Renal cortex interstitium (tissue), 11 donors: ENCODE measurements at regions not wholly inside any gene's neighbourhood (a gene's known extent, or its start where the extent isn't known, plus 50 kb on each side); places are given as distances from the start of the nearest gene placed in this dataset.

Experiments used
- DNase-seq, 11 donors: peaks; one replicate each; pipeline ENCODE4 v3.0.0-alpha.2; 2013; ENCODE audit warnings: low read depth in 9 of 11, low spot score in 4 of 11; ENCODE audit errors: extremely low read depth in 1 of 11

DNA sequence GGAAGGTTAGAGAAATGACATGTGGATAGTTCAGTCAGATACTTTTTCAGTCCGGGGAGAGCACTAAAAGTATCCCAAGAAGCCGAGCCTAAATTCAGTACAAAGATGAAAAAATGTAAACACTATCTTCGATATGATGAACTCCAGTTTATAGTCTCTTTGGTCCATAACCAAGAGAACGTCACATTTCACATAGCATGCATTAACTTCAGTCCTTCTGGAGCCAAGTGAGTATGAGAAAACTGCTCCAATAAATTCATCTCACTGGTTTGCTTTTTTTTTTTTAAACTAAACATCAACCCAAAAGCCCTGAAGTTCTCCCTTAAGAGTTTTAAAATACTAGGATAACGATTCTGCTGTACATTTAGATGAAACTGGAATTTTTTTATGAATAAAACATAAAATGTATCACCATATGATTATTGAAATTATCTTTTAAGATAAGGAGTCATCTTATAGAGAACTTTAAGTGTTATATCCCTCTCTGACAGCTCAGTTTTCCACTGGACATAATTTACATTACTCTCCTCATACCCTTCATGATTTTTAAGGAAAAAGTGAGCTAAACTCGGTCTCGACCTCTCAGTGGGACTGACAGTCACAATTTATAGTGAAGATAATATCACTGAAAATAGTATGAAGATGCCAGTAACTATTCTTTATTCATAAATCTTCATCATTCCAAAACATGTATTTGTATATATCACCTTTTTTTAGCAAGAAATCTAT is 841.5 kb upstream of the FLRT2 start:
- no peak for DNase-seq

DNA sequence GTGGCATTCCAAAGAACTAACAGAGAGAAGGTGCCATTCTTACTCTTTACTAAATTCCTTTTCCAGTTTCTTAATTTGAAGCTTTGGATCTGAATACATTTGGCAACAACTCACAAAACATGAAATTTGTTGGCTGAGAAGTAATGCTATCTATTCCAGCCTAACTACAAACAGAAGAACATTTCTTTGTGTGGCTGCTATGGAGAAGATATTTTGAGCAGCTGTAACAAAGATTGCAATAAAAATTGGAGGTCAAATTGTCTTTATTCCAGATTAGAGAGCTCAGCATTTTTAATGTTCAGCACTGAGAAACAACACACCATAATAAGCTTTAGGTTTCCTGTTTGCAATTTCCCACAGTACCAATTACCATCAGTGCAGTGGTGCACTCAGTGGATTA is 835.8 kb upstream of the FLRT2 start:
- no peak for DNase-seq

DNA sequence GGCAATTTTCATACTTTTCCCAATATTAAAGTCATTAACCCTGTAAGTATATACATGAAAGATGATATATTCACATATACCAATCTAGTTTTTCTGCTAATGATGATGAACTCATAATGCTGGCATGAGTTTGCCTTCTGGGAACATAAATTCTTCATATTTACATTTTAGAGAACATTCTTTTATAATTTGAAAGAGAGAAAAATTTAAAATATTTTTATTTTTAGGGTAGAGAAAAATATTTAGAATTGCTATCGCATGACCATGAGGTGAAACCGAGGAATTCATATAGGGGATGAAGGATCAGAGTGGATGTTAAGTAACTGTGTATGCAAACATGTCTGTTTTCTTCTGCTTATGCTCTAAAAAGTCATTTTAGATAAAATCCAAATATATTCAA is 825.3 kb upstream of the FLRT2 start:
- no peak for DNase-seq

DNA sequence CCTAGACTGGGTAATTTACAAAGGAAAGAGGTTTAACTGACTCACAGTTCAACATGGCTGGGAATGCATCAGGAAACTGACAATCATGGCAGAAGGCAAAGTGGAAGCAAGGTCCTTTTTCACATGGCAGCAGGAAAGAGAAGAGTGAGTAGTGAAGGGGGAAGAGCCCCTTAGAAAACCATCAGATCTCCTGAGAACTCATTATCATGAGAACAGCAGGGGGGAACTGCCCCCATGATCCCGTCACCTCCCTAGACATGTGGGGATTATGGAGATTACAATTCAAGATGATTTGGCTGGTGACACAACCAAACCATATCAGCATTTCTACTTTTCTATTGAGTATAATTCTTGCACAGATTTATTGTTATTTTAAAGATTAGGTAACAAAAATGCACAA is 822.1 kb upstream of the FLRT2 start:
- DNase-seq, result no peak

DNA sequence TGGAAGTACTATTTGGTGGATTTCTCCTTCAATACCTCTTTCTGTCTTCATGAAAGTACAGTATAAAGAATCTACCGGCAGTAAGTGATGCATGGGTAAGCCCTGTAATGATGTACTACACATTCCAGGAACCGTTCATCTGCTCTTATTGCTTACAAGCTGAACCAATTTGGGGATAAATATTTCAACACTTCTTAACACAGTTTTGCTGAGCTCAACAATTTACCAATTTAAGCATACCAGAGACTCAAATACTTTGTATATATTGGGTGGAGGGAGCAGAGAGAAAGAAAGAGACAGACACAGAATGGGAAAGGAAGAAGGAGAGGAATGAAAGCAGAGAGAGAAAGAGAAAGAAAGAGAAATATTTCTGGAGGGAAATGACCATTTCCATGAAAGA is 821.1 kb upstream of the FLRT2 start:
- DNase-seq, result no peak

DNA sequence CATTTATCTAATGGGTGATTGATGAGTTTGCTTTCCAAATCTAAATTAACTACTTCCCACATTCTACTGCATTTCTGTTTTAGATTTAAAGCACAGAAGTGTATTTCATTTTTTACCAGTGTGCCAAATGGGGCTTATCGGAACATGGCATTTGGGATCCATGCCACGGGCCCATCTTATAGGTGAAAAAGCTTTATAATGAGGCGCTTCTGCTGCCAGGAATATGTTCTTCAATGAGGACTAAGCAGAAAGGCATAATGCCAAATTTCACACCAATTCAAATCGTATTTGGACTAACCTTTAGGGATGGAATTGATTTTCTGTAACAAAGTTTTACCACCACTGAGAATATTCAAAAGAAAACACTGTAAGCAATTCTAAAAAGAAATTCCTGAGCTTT is 803.5 kb upstream of the FLRT2 start:
- DNase-seq, result no peak

DNA sequence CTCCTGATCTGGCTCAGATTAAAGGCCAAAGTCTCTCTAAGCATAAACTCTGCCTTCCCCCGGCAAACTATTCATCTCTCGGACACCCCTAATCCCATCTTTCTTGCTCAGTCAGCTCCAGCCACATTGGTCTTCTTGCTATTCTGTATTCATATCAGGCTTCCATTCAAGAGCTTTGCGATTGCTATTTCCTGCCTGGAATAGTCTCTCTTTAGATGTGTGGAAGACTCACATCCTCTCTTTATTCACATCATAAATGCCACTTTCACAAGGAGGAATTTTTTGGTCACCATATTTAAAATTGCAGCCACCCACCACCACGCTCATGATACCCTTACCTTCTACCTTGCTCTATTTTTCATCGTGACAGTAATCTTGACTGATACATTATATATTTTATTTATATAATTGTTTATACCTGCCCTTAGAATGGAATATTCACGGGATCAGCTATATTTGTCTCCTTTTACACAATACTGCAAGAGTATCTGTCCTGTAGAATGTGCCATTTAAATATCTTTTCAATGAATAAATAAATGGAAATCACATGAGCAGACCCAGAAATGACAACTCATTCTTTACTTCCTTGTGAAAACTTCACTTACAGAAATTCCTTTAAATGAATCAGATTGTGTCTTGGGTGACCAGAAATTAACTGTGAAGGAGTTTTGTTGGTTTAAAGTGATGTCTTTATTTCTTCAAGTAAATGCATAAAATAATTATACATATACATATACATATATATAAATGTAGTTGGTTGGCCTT is 780.6 kb upstream of the FLRT2 start:
- DNase-seq, result no peak

DNA sequence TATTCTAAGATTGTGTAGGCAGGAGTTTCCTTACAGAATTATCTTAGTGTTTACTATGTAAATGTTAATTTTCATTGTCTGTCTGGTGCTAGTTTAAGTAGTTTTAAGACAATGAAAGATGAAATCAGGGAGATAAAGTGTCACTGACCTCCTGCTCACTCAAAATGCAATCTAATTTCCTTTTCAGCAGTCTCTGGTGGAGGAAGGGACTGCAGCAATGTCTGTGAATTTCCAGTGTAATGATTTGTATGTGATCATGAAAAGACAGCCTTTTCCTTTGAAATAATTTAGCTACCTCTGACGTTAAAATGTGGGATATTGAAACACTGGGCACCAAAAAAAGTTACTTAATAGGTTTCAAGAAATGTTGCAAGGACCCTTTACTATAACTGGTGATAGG is 779.7 kb upstream of the FLRT2 start:
- DNase-seq, result no peak

DNA sequence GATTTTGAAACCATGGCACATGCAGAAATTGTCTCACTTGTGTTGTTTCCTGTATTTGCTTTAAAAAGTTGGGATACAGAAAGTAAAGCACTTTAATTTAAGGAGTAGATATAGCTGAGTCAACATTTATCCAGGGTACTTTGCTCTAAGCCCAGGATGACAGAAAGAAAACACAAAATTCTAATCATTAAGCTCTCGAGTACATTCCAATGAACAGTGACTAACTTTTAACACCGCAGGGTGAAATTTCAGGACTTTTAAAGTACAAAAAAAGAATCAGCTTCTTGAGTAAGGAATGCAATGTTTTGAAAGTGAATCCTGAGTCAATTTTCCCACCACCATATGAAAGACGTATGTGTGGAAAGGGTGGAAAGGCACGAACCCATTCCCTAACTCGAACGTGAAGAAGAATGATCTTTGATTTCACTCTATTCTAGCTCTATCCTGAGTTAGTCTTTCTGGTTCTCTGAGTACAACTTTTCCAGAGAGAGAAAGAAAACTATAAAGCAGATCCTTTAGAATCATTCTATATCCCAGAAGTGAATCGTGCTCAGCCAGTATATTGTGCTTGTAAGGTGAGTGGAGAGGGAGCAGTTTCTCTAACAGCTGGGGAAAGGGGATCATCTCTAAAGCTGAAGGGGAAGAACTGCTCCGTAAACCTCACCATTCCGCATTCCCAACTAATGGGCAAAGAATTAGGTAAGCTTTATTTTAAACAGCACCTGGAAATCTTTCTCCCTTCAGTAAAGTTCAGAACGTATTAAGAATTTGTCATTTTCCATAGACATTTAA is 779.0 kb upstream of the FLRT2 start:
- DNase-seq, result no peak

DNA sequence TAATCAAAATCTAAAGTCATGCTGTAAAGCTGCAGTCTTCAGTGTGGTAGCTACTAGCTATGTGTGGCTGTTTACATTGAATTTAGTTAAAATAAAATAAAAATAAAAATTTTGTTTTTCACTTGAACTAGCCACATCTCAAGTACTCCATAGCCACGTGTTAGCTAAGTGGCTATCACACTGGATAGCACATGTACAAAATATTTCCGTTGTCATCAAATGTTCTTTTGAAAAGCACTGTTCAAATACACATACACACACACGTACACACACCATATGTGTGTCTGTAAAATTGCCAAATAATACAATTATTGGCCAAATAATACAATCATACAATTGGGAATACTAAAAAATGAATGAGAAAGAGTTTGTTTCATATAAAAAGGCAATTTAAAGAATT is 778.2 kb upstream of the FLRT2 start:
- no peak for DNase-seq

DNA sequence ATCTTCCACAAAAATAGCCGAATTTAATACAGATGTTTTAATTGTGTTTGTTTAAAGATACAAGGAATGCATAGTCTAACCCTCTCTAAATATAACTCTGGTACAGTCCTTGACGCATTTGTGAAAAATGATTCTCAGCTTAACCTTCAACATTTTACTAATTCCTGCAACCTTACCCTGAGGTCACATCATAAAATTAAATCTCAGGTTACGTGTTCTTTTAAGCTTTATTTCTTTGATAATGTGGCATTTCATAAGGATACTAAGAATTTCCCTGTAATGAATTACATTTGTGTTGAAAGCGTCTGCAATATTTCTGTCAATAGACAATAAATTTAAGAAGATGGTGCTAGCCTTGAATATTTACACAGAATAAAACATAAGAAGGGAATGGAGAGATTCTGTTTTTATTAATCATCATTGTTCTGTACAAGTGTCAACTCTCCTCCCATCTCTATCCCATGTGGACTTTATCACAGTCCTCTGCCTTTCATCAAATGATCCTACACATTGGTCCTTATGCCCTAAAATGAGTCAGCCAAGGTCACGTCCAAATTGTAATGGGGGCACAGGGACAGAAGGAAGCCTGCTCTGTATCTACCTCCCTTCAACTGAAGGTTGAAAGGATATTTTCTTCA is 769.3 kb upstream of the FLRT2 start:
- no peak for DNase-seq

DNA sequence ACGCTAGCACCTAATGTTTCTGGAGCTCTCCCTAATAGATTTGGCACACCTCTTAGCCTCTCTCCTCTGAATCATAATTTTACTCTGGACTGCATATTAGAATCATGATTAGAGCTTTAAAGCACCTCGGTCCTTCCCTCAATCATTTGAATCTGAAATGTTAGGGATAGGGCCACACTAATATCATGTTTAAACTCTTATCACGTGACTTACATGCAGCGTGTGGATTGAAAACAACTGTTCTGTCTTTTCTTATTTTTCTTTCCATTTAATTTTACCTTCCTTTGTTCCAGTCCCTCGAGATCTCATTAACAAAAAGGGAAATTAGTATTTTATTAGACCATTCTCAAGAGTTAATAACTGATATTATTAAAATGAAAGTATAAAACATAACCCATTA is 762.5 kb upstream of the FLRT2 start:
- no peak for DNase-seq

DNA sequence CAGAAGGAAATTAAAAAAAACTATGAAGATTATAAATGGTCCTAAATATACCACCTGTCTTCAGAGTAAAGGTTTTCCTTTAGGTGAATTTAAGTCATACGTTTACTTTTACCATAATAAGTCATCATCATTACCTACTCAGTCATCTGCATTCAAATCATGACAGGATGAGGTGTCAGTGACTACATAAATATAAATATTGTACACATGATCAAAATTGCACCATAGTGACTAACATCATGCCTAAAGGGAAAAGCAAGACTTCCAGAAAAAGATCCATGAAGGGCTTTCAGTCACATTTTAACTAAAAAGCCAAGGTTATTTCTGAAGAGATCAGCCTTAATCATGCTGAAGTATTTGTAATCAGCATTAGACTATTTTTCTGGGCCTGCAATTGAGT is 759.9 kb upstream of the FLRT2 start:
- DNase-seq, result no peak

DNA sequence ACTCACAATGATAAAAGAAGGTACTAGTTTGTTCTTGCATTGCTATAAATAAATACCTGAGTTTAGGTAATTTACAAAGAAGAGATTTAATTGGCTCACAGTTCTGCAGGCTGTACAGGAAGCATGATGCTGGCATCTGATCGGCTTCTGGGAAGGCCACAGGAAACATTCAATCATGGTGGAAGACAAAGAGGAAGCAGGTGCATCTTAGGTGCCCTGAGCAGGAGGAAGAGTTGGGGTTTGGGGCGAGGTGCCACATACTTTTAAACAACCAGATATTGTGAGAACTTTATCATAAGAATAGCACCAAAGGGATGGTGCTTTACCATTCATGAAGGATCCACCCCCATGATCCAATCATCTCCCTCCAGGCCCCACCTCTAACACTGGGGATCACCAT is 752.6 kb upstream of the FLRT2 start:
- no peak for DNase-seq

DNA sequence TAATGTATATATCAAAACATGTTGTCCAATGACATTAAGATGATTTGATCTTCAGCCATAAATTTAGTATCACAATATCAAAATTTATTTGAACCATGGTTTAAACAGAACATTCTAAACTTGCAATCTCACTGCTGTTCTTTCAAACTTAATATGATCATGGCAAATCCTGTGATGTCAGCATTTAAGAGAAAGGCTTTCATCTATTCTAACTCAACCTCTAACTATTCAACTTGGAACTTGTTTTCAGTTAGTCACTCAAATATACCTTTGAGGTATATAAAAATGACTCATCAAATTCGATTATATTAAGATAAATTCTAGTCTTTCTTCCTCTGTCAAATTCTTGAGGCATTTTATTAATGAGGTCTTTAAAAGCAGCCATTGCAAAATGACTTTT is 747.0 kb upstream of the FLRT2 start:
- no peak for DNase-seq

DNA sequence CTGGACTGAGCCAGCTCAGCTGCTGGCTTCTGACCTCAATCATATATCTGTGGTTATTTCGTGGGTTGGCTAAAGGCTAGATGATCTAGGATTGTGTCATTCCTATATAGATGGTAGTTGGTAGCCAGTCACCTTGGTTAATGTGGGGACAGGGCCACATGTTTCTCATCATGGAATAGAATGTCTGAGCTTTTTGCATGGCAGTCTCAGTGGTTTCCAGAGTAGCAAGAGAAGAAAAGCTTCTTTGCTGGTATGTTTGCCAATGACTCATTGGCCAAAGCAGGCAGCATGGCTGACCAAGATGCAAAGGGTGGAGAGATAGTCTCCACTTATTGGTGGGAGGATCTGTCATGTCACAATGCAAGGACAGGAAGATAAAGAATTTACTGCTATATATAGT is 746.4 kb upstream of the FLRT2 start:
- no peak for DNase-seq

DNA sequence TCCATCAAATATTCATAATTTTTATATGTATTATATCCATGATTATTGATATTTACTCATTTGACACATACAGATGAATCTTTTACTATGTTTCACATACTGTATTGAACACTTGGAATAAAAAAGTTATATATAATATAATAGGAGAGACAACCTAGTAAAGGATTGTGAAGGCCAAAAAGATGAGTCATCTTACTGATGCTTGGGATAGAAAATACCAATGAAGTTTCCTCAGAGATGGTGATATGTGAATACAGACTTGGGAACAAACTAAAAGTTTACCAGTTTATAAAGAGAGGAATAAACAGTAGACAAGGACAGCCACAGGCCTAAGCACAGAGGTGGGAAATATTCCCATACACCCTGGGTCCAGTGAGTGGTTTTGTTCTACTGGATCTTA is 743.9 kb upstream of the FLRT2 start:
- DNase-seq, result no peak

DNA sequence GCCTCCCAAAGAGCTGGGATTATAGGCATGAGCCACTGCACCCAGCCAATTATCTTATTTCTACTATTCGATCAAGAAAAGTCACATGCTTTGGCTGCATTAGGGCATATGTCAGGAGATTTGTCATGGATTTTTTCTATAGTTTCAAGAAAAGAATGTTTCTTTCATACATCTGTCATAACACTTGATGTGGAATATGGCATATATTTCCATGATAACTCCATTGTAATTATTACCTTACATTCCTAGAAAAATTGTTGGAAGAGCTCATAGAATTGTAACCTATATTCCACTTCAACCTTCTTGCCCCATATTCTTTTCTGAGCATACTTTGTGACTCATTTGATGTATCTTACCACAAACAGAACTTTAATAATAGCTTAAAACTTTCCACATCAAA is 740.9 kb upstream of the FLRT2 start:
- DNase-seq, result no peak

DNA sequence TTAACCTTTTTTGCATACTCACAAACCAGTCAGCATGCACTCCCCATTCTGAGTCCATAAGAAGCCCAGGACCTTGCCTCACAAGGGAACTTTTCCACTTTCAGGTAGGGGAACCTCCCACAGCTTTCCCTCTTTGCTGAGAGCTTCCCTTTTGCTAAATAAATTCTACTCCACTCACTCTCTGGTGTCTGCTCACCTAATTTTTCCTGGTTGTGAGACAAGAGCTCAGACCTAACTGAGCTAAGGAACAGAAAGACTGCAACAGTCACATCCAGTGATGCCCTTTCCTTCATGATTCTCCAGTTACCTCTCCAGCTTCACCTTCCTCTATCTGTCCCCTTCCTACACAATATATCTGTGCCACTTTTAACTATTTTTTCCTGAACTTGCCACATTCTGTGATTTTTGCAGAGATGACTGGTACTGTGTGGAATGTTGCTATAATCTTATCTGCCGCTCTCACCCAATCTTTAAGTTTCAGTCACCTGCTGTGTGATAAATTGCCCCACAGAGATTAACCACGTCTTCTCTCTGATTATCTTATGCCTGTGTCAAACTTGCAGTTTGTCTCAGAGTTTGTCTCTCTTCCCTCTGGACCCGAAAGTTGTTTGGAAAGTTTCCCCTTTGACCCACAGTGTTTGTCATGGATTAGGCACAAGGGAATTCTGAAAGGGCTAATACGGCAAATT is 737.1 kb upstream of the FLRT2 start:
- DNase-seq, result no peak
